Fibroblast of pulmonary artery (primary cell): ENCODE measurements at regions not wholly inside any gene's neighbourhood (a gene's known extent, or its start where the extent isn't known, plus 50 kb on each side); places are given as distances from the start of the nearest gene placed in this dataset.

ENCODE experiments used
- DNase-seq: peaks from one replicate; pipeline ENCODE4 v3.0.0-alpha.2; 2010; ENCODE audit warnings: low read depth
- H3K4me3 ChIP-seq: replicated peaks from 2 replicates; pipeline ENCODE4 v1.5.1; 2011; ENCODE audit warnings: low read depth, mild to moderate bottlenecking, control low read depth, low read length, moderate library complexity
- CTCF ChIP-seq: IDR thresholded peaks from 2 replicates; pipeline ENCODE4 v1.5.1; 2011; ENCODE audit warnings: mild to moderate bottlenecking, control low read depth, low read length, inconsistent platforms; ENCODE audit errors: missing control alignments

GRCh38 chr20:7728338-7728737, 211.9 kb downstream of the HAO1 start:
- no peak for TF ChIP-seq CTCF
- no peak overlapping the region for H3K4me3 ChIP-seq
- DNase-seq: no peak

- no peak for TF ChIP-seq CTCF
- no peak overlapping the region for H3K4me3 ChIP-seq
- no peak for DNase-seq
These were observed 206.0 kb downstream of the HAO1 start for GRCh38 chr20:7734216-7734615.

- DNase-seq: peak; percentile 87
- no peak overlapping the region for H3K4me3 ChIP-seq
- no peak for TF ChIP-seq CTCF
These were observed 203.9 kb downstream of the HAO1 start for GRCh38 chr20:7736336-7736735.

- TF ChIP-seq CTCF: no peak
- DNase-seq: peak; percentile 31
These were observed 198.4 kb downstream of the HAO1 start for GRCh38 chr20:7741866-7742265.

GRCh38 chr20:7742479-7742878, 197.8 kb downstream of the HAO1 start:
- peak; percentile 82 for DNase-seq
- H3K4me3 ChIP-seq: no peak overlapping the region
- TF ChIP-seq CTCF: no peak

More at GRCh38 chr20:7741866-7742265, 198.4 kb downstream of the HAO1 start:
- H3K4me3 ChIP-seq: no peak overlapping the region

- DNase-seq: peak; percentile 82
These were observed 195.8 kb downstream of the HAO1 start for GRCh38 chr20:7744411-7744810.

GRCh38 chr20:7748624-7749023, 191.6 kb downstream of the HAO1 start:
- H3K4me3 ChIP-seq: no peak overlapping the region
- TF ChIP-seq CTCF: no peak
- no peak for DNase-seq

More at GRCh38 chr20:7744411-7744810, 195.8 kb downstream of the HAO1 start:
- TF ChIP-seq CTCF: no peak
- H3K4me3 ChIP-seq: no peak overlapping the region
